Neuronal stem cell (in vitro differentiated cells): ENCODE measurements at regions not wholly inside any gene's neighbourhood (a gene's known extent, or its start where the extent isn't known, plus 50 kb on each side); places are given as distances from the start of the nearest gene placed in this dataset.

Experiments used
- DNase-seq: peaks from one replicate; pipeline ENCODE4 v3.0.0-alpha.2; 2013; ENCODE audit warnings: low spot score
- H2AFZ ChIP-seq: one replicate; pipeline ENCODE4 v1.6.1; 2013; ENCODE audit warnings: mild to moderate bottlenecking, low read length, inconsistent platforms
- H2AK5ac ChIP-seq: 2 replicates; pipeline ENCODE4 v1.6.1; 2013; ENCODE audit warnings: low read depth, mild to moderate bottlenecking, inconsistent platforms, low read length, moderate library complexity, mixed read lengths
- H2BK120ac ChIP-seq: 2 replicates; pipeline ENCODE4 v1.6.1; 2013; ENCODE audit warnings: low read depth, mild to moderate bottlenecking, inconsistent platforms, low read length, moderate library complexity, mixed read lengths
- H2BK12ac ChIP-seq: one replicate; pipeline ENCODE4 v1.6.1; 2013; ENCODE audit warnings: low read length, inconsistent platforms
- H2BK15ac ChIP-seq: 2 replicates; pipeline ENCODE4 v1.6.1; 2013; ENCODE audit warnings: mild to moderate bottlenecking, low read length, inconsistent platforms, mixed read lengths
- H2BK5ac ChIP-seq: one replicate; pipeline ENCODE4 v1.6.1; 2013; ENCODE audit warnings: inconsistent platforms, mild to moderate bottlenecking, low read length, moderate library complexity
- H3K14ac ChIP-seq: one replicate; pipeline ENCODE4 v1.6.1; 2013; ENCODE audit warnings: low read length, inconsistent platforms
- H3K18ac ChIP-seq: 2 replicates; pipeline ENCODE4 v1.6.1; 2013; ENCODE audit warnings: low read length, inconsistent platforms
- H3K23ac ChIP-seq: 2 replicates; pipeline ENCODE4 v1.6.1; 2013; ENCODE audit warnings: low read depth, mild to moderate bottlenecking, mixed read lengths, low read length, inconsistent platforms; ENCODE audit not compliant: poor library complexity
- H3K27ac ChIP-seq: replicated peaks from 3 replicates; pipeline ENCODE4 v1.5.1; 2013; ENCODE audit warnings: low read length, inconsistent platforms
- H3K27me3 ChIP-seq, 3 experiments: 2 replicates each; pipeline ENCODE4 v1.6.1; 2013; ENCODE audit warnings: low read length in 3 of 3, mild to moderate bottlenecking in 2 of 3, inconsistent platforms in 1 of 3, low read depth in 1 of 3, mixed read lengths in 1 of 3, moderate library complexity in 1 of 3; ENCODE audit not compliant: control insufficient read depth in 3 of 3, insufficient read depth in 3 of 3
- H3K36me3 ChIP-seq, 2 donors: replicated peaks in 1 of 2; 2 replicates each; pipeline ENCODE4 v1.6.1; 2013; ENCODE audit warnings: low read length in 2 of 2; ENCODE audit not compliant: control insufficient read depth in 2 of 2, insufficient read depth in 2 of 2
- H3K4ac ChIP-seq: 2 replicates; pipeline ENCODE4 v1.6.1; 2013; ENCODE audit warnings: inconsistent platforms, mild to moderate bottlenecking, low read length, moderate library complexity
- H3K4me1 ChIP-seq, 2 donors: 1 replicate in 1 of 2; 2 replicates in 1 of 2; pipeline ENCODE4 v1.6.1; 2013; ENCODE audit warnings: low read length in 2 of 2, low read depth in 1 of 2; ENCODE audit not compliant: control insufficient read depth in 2 of 2, insufficient read depth in 1 of 2
- H3K4me2 ChIP-seq: one replicate; pipeline ENCODE4 v1.6.1; 2013; ENCODE audit warnings: mild to moderate bottlenecking, low read length, inconsistent platforms; ENCODE audit not compliant: insufficient read depth, poor library complexity, severe bottlenecking
- H3K4me3 ChIP-seq, 2 donors: 2 replicates each; pipeline ENCODE4 v1.5.1; 2013; ENCODE audit warnings: low read length in 2 of 2, mild to moderate bottlenecking in 2 of 2, inconsistent platforms in 1 of 2, moderate library complexity in 1 of 2
- H3K79me1 ChIP-seq: one replicate; pipeline ENCODE4 v1.6.1; 2013; ENCODE audit warnings: low read depth, mild to moderate bottlenecking, inconsistent platforms, low read length, moderate library complexity
- H3K9ac ChIP-seq: one replicate; pipeline ENCODE4 v1.6.1; 2013; ENCODE audit warnings: mild to moderate bottlenecking, low read depth, low read length, inconsistent platforms; ENCODE audit not compliant: poor library complexity
- H3K9me3 ChIP-seq, 2 donors: replicated peaks in 1 of 2; 2 replicates each; pipeline versions ENCODE3 to v1.6.1; 2013; ENCODE audit warnings: low read length in 2 of 2, mild to moderate bottlenecking in 2 of 2, inconsistent platforms in 1 of 2, low read depth in 1 of 2, mixed read lengths in 1 of 2, moderate library complexity in 1 of 2; ENCODE audit not compliant: control insufficient read depth in 2 of 2, insufficient read depth in 1 of 2
- H4K8ac ChIP-seq: one replicate; pipeline ENCODE4 v1.6.1; 2013; ENCODE audit warnings: low read depth, mild to moderate bottlenecking, inconsistent platforms, low read length, moderate library complexity
- H4K91ac ChIP-seq: one replicate; pipeline ENCODE4 v1.6.1; 2013; ENCODE audit warnings: low read length, low read depth, mild to moderate bottlenecking, inconsistent platforms; ENCODE audit not compliant: poor library complexity
- WGBS, 2 donors: extraction: QIAGEN DNeasy Blood & Tissue Kit; methylation state at CpG; one replicate each; pipeline ENCODE4 v1.1.7; 2013; ENCODE audit warnings: missing lambda C conversion rate in 2 of 2, mixed read lengths in 1 of 2; ENCODE audit not compliant: insufficient read length in 2 of 2, insufficient replicate concordance in 1 of 2; ENCODE audit errors: extremely low coverage in 2 of 2; 5-methylcytosine and 5-hydroxymethylcytosine counted together

DNA sequence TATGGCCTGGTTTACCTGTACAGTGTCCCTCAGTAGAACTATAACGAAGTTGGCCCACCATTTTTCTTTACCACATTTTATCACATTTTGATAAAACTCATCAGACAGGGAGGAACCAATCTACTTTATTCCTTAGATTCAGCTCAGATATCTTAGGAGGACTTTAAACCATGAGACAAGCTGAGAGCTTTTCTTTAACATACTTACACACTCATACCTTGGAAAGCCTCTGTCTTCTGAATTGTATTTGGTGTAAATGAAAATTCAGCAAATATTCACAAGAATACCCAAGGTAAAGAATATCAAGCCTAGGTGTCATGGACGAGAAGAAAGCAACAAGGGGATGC lies 313.2 kb downstream of the ENC1 start:
- no peaks in the 10 kb centered on the region for H3K9me3 ChIP-seq
- no peak overlapping the region for H3K27ac ChIP-seq
- H3K36me3 ChIP-seq: no peaks in the 10 kb centered on the region
- peaks cover 4 to 18% of the 10 kb centered on the region in 2 donors for H3K4me1 ChIP-seq
- H2BK120ac ChIP-seq: no peak overlapping the region
- no peak overlapping the region for H3K9ac ChIP-seq
- H2BK5ac ChIP-seq: no peak overlapping the region
- H3K4me3 ChIP-seq: no peak overlapping the region
- H3K18ac ChIP-seq: no peak overlapping the region
- no CpG with 5 or more reads among the region's 2 CpGs for WGBS, 2 donors
- no peaks in the 10 kb centered on the region for H3K79me1 ChIP-seq
- H3K4ac ChIP-seq: no peak overlapping the region
- no peak overlapping the region for H2BK12ac ChIP-seq
- H4K91ac ChIP-seq: no peak overlapping the region
- H3K14ac ChIP-seq: no peak overlapping the region
- no peak overlapping the region for H3K23ac ChIP-seq
- no peak overlapping the region for H2BK15ac ChIP-seq
- no peak overlapping the region for H2AK5ac ChIP-seq
- no peak overlapping the region for H3K4me2 ChIP-seq
- no peak overlapping the region for H4K8ac ChIP-seq
- DNase-seq: no peak
- peak overlapping the region; percentile 64 for H2AFZ ChIP-seq
- H3K27me3 ChIP-seq: no peaks in the 10 kb centered on the region

DNA sequence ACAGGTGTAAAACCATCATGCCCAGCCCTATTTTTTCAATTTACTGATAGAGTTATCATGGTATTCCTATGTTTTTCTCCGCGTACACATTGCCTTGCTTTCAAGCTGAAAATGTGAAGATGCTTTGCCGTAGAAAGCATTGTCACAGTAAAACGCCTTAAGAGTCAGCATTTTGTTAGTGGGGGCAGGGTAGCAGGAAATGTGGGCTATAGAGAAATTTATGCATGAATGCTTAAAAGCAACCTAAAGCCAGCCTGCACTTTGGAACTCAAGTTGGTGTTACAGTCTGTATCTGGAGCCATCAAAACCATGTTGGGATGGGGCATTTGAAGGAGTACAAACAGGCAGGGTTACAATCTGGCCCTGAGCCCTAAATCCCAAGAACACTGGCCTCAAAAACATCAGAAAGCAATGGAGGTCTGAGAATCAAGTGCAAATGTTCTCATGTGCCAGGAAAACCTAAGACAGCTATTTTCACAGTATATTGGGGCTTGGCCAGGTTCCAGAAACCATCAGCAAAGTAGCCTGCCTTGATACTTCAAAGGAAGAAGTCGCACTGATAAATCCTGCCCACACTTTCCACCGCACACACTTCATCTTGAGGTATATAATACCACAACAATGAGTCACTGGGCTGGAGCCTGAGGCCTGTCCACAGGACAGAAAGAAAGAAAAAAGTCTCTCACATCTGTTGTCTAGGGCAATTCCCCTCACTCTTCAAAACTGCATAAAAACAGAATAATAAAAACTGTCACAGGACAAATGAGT lies 313.8 kb downstream of the ENC1 start:
- H2BK5ac ChIP-seq: no peak overlapping the region
- no peaks in the 10 kb centered on the region for H3K79me1 ChIP-seq
- no peaks in the 10 kb centered on the region for H3K36me3 ChIP-seq
- H3K23ac ChIP-seq: no peak overlapping the region
- H2AFZ ChIP-seq: peak overlapping the region; percentile 64
- no peak overlapping the region for H2BK12ac ChIP-seq
- no peak overlapping the region for H3K27ac ChIP-seq
- H2BK15ac ChIP-seq: no peak overlapping the region
- H3K4ac ChIP-seq: no peak overlapping the region
- DNase-seq: no peak
- no peak overlapping the region for H3K18ac ChIP-seq
- WGBS, 2 donors: no CpG with 5 or more reads among the region's 6 CpGs
- H3K14ac ChIP-seq: no peak overlapping the region
- no peak overlapping the region for H2BK120ac ChIP-seq
- H3K9ac ChIP-seq: no peak overlapping the region
- no peak overlapping the region for H2AK5ac ChIP-seq
- H3K4me2 ChIP-seq: no peak overlapping the region
- no peak overlapping the region for H4K8ac ChIP-seq
- peaks cover 4 to 24% of the 10 kb centered on the region in 2 donors for H3K4me1 ChIP-seq
- no peak overlapping the region for H3K4me3 ChIP-seq
- no peaks in the 10 kb centered on the region for H3K9me3 ChIP-seq
- H3K27me3 ChIP-seq: no peaks in the 10 kb centered on the region
- H4K91ac ChIP-seq: no peak overlapping the region

DNA sequence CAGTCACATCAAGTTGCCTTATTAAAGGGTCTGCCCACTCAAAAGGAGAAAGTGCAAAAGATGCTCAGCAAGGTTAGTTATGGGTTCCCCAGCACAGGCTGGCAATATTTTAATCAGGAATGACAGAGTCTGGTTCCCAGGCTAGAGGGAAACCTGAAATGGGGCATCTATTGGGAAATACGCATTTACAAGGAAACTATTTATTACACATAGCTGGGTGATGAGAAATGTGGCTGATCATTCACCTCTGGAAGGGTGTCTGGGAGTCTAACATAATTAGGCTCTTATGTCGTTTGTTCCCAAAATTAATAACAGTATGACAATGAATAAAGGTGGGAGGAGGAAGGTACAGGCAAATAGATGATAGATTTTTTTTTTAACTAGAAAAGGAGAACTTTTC lies 314.7 kb downstream of the ENC1 start:
- H3K23ac ChIP-seq: no peak overlapping the region
- H3K4me1 ChIP-seq: peaks cover 4 to 31% of the 10 kb centered on the region in 2 donors
- H2AK5ac ChIP-seq: no peak overlapping the region
- no peak overlapping the region for H2BK15ac ChIP-seq
- no peaks in the 10 kb centered on the region for H3K27me3 ChIP-seq
- no peak for DNase-seq
- WGBS, 2 donors: no CpG with 5 or more reads among the region's 2 CpGs
- no peak overlapping the region for H3K18ac ChIP-seq
- no peak overlapping the region for H4K91ac ChIP-seq
- H3K79me1 ChIP-seq: no peaks in the 10 kb centered on the region
- no peak overlapping the region for H3K4ac ChIP-seq
- H2BK12ac ChIP-seq: no peak overlapping the region
- no peaks in the 10 kb centered on the region for H3K36me3 ChIP-seq
- H3K9ac ChIP-seq: no peak overlapping the region
- H3K27ac ChIP-seq: no peak overlapping the region
- H3K4me2 ChIP-seq: no peak overlapping the region
- H3K4me3 ChIP-seq: no peak overlapping the region
- no peak overlapping the region for H3K14ac ChIP-seq
- H4K8ac ChIP-seq: no peak overlapping the region
- H2BK5ac ChIP-seq: no peak overlapping the region
- H3K9me3 ChIP-seq: no peaks in the 10 kb centered on the region
- H2BK120ac ChIP-seq: no peak overlapping the region
- H2AFZ ChIP-seq: no peak overlapping the region

DNA sequence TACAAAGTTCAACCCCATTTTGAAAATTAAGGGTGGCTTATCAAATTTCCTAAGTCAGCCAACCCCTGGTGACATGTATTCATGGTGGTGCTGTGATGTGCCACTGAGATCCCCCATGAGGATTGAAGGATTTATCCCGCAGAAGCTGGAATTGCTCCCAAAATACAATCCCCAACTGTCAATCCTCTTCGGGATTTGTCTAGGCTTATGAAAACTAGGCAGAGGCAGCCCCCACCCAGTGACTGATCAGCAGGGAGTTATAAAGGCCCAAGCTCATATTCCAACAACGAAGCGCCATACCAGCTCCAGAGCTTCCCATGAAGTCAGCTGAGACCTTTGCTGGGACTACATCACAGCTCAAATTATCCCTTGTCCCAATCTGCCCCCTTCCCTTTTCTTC lies 316.0 kb downstream of the ENC1 start:
- Histone ChIP-seq H2BK120ac (no peak overlapping the region), H3K27ac (no peak overlapping the region), H3K4me3 (no peak overlapping the region), H2BK5ac (no peak overlapping the region), H3K9me3 (no peaks in the 10 kb centered on the region), H4K91ac (no peak overlapping the region), H2BK12ac (no peak overlapping the region), H3K9ac (no peak overlapping the region), H3K27me3 (no peaks in the 10 kb centered on the region), H3K18ac (no peak overlapping the region), H3K4me2 (no peak overlapping the region), H3K23ac (no peak overlapping the region), H3K4me1 (peaks cover 4 to 33% of the 10 kb centered on the region in 2 donors), H3K4ac (no peak overlapping the region), H4K8ac (no peak overlapping the region), H2AFZ (no peak overlapping the region), H3K36me3 (no peaks in the 10 kb centered on the region), H3K14ac (no peak overlapping the region), H3K79me1 (no peaks in the 10 kb centered on the region), H2AK5ac (no peak overlapping the region), H2BK15ac (no peak overlapping the region)
- no CpG with 5 or more reads among the region's 4 CpGs for WGBS, 2 donors
- DNase-seq: no peak
